Activated T-cell treated with anti-CD3 and anti-CD28 coated beads for 4 hours (primary cell): ENCODE measurements at regions not wholly inside any gene's neighbourhood (a gene's known extent, or its start where the extent isn't known, plus 50 kb on each side); places are given as distances from the start of the nearest gene placed in this dataset.

Source experiments
- DNase-seq: peaks from one replicate; pipeline ENCODE4 v3.0.0-alpha.2; 2020

DNA sequence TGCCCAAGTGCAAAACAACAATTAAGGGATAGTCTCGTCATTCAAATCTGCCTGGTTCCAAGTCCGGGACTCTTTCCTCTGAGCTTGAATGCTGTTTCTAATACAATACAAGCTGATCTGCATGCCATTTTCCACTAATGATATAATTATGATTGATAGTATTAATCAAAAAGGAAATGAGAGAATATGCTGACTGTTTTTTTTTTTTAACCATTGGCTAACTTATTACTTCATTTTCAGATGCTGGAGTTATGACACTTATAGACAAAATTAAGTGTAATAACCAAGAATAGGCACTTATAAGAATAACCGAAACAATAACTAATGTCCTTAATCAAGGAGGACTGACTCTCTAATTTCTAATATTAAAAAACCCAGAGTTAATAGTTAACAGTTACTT lies 343.6 kb downstream of the LPIN1 start:
- no peak for DNase-seq

DNA sequence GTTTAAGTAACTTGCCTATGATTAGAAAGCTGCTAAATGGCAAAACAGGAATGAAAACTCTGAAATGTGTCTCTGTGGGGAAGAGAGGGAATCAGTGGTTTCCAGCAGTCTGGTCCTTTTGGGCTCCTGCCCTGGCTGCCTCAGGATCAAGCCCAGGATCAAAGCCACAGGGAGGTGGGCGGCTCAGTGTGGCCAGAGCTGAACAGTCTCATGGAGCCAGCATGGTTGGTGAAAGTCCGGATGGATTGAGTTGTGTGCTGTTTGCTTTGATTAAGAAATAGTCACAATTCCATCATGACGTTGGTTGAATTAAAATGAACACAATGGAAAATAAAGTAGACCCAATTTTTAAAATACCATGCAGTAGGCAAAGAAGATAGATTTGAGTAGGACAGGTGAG lies 344.2 kb downstream of the LPIN1 start:
- DNase-seq: no peak

DNA sequence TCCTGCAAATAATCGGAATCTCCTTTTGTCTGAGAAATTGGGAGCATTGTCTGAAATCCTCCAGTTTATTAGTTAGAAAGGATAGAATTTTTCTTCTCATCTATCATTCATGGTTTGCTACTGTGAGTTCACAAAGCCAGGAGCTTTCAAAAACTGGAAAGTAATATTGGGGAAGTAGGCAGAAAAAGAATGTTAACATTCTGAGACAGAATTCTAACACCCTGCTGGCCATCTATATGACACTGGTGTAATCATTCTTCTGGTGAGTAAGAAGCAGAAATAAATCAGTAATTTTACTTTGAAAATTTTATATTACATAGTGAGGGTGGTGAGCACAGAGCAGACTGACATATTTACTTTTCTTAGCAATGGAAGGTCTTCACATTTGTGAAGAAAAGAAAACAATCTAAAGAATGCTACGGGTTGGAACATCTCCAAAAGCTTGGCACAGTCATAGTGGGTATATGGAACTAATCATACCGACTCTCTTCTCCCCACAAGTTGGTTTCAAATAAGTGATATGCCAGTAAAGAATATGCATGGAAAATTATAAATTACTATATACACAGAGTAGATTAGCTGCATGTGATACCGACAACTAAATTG lies 344.9 kb downstream of the LPIN1 start:
- no peak for DNase-seq

DNA sequence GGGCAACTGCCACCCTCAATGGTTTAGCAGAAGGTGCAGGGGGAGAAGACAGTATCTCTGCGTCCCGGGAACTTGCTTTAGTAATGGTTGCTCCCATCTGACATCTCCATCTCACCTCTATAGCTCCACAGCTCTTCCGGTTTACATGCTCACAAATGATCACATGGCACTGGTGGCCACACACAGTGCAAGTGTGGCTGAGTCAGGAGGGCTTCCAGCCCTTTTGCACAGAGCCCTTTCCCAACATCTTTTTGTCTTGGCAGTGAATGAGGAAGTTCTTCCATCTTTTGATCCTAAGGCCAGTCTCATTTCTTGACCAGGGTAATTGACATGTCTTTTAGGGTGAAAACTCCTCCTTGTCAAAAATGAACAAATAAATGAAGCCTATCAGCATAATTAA lies 347.7 kb downstream of the LPIN1 start:
- DNase-seq: no peak

DNA sequence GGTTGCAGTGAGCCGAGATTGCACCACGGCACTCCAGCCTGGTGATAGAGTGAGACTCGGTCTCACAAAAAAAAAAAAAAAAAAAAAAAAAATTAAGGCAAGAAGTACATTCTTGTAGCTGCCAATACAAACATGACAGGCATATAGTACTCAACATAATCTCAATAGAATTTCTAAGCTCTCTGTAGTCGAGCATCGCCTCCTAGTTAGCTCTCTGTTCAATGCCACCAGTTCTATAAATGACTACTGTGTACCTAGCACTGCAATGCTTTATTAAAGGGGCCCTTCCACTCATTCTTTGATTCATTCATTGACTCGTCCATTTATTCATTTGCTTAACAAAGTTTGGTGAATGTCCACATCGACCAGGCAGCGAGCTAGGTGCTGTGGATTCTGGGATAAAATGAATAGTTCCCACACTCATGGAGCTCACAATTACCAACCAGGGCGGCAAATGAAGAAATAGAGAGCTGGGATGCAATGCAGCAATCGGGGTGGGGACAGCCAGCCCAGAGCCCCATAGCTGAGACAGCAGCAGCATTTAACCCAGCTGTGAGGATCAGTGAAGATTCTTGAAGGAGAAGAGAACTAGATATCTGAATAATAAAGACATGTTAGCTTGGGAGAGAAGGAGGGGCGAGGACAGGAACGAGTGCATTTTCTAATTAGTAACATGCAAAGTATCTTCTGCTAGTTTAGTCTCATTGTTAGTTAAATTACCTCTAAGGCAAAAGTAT lies 349.8 kb downstream of the LPIN1 start:
- no peak for DNase-seq

DNA sequence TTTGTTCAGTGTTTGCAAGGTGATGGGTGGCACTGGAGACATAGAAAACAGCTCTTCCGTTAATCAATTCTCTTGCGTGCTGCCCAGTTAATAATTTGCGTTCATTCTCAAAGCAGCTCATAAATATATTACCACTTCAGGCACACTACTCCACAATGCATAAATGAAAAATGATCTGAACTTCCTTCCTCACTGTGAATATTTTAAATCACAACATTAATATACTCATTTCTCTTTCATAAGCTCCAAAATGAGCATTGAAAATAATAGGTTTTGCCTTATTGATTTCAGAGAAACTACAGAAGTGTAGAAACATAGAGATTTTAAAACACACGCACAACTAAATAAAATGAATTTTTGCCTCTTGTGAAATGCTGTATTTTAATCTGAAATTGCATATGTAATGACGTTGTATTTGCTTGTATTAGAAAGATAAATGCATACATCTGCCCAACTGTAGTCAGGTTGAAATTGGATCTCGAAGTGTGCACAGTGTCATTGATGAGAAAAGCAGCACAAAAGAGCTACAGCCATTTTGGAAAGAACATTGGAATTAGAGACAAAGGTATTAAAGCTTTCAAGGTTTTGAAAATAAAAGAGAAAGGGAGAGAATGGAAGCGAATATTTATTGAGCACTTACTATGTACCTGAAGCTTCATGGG lies 350.5 kb downstream of the LPIN1 start:
- no peak for DNase-seq

DNA sequence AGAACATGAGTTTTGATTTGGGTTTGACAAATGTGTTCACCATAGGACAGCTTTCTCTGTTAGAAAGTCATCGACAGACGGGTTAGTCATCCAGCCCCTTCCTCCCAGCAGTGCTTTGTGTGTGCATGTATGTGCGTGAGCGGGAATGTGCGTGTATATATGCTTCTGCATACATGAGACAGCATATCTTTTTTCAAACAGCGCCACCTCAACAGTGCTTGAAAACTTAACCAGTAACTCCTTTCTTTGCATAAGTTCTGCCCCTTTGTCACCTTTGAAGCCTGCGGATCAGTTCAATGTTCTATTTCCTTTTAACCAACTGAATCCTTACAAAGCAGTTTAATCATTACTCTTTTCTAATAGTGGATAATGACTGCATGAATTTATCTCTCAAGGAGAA lies 351.4 kb downstream of the LPIN1 start:
- no peak for DNase-seq

DNA sequence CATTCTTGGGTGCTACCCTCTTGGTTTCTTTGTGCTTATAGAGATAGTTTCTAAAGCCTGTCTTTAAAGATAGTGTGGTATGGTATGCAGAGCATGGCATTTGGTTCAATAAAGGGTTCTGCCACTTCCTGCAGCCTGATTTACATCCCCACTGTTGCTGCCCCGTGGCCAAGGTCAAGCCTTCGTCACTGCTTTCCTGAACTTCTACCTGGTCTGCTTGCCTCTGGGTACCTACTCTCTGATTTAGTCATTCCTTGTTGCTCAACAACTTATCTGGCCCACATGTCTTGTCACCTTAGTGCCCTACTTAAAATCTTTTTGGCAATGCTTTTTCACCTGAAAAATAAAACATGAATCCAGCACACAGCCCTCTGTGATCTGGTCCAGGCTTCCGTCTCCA lies 352.9 kb downstream of the LPIN1 start:
- DNase-seq: no peak

DNA sequence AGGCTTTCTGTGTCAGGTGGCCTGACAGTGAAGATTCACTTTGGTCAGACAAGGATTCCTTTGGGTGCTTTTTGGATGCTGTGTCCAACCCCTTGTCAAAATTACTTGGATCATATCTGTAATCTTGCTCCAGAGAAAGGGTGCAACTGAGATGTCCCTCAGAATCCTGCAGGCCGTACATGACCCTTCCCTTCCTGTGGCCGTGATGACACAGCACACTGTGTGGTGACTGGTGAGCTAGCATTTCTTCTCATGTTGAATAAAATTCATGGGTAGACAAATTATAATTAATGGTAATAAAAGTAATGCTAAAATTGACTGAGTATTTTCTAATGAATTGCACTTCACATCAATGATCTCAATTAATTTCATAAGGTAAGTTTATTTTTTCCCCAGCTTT lies 356.2 kb downstream of the LPIN1 start:
- no peak for DNase-seq

DNA sequence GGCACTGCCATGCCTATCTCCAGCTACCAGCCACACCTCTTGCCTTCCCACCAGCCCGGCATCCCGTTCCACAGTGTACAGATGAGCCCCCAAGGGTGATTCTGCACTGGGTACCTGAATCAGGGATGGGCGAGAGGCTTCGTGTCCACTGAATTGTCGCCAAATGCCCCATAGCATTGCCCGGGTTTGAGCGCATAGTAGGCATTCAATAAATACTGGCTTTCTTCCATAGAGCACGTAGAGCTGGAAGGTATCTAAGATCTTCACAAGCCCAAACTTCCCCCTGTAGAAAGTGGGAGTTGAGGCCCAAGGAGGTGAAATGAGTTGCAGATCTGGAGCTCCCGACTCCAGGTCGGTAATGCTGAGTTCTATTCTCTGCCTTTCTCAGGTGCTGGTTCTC lies 358.7 kb downstream of the LPIN1 start:
- DNase-seq: no peak

DNA sequence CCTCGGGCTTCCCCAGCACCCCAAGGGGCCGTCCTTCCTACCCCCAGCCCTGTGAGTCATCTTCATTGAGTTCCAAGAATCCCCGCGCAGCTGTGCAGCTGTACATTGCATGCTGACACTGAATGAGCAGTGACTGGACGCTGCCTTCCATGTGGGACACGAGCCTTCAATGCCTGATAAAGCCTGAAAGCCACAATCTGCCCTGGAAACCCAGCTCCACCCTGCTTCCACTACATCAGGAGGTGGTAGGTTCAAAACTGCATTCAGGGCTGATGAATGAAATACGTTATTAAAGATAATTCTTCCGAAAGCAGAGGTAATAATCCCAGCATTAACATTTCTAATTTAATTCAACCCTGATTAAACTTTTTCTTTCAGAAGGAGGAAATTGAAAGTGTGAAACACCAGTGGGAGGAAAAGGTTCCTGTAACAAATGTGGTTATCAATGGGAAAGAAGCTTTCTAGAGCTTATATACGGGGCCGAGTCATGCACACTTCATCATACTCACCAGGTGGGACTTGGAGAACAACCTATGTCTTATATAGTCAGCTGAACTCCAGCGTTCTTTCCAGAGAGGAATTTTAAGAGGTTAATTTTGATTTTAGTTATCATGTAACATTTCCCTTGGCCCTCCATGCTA lies 360.1 kb downstream of the LPIN1 start:
- no peak for DNase-seq

DNA sequence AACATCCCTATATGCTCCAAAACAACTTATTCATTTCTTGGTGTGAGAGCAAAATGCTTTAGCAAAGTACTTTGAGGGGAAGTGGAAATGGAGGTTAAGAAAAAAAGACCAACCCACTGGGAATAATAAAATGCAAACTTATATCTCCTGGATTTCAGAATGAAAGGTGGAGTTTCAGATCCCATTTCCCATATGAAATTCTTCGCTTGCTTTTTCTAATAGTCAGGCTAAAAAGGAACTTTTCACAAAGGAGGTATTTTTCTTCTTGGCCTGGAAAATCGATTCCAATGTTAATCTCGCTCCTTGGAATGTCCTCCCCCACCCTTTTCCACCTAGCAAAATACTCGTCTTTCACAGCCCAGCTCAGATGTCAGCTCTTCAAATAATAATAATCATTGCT lies 360.9 kb downstream of the LPIN1 start:
- no peak for DNase-seq

DNA sequence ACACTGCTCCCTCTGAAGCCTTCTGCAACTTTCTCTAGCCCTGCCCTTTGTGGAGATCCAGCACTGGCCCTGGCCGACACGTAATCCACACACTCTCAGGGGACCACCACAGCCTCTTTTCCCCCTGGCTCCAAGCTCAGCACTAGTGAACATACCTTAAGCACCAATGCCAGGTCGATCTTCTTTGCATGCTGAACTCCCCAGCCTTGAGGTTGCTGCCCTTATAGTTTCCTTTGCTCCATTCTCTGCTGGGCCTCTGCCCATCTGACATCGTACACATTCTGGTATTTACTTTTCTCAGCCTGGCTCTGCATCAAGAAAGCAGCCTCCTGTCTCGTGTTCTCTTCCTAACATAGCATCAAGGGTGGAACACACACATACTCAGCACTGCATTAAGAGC lies 361.5 kb downstream of the LPIN1 start:
- no peak for DNase-seq

DNA sequence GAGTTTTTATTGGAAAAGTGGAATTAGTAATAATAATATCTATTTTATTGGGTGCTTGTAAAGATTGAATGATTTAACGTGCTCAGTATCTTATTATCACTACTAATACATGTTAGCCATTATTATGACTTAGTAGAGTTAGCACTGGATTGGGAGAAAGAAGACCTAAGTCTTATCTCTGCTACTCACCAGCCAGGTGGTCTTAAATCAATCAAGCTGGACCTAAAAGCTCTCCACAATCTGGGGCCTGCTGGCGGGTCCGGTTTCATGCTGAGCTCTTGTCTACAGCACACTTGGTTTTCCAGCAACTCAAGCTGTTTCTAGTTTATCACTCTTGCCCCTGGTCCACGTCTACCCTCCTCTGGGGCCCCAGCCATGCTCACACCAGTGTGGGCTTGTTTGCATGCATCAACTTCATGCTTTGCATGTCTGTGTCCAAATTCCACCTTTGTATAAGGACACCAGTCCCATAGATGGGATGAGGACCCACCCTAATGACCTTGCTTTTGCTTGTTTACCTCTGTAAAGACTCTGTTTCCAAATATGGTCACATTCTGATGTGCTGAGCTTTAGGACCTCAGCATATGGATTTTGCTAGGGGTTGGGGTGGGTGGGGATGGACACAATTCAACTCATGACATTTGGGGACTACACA lies 363.1 kb downstream of the LPIN1 start:
- no peak for DNase-seq

DNA sequence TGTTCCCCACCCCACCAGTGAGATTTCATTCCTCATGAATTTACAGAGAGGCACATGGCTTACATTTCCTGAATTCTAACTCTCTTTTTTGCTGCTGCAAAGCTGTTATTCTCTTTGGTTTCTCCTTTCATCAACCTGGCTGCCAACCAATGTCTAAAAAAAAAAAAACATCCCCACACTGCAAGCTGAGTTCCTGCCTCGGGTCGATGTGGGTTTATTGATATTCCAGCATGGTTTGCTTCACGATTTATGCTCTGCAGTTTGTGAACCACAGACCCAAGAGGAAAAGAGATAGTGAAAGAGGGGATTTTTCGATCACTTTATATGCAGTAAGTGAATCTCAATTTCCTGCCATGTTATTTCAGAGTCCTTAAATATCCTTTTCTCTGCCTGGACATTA lies 363.6 kb downstream of the LPIN1 start:
- no peak for DNase-seq

DNA sequence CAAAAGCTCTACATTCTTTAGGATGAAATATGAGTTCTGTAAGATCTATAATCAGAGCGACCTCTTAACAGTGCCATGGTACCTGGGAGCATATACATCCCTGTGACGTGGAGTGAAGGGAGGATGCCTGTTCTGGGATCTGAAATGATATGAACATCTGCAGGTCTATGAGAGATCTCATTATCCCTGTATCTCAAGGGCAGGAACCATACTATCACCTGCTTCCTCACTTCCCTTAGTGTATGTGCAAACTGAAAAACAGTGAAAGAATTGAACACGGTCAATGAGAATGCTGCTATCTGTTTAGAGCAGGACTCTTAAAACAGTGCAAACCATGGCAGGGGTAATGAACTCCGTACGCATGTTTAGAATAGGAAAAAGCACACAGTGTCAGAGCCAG lies 364.0 kb downstream of the LPIN1 start:
- DNase-seq: no peak

DNA sequence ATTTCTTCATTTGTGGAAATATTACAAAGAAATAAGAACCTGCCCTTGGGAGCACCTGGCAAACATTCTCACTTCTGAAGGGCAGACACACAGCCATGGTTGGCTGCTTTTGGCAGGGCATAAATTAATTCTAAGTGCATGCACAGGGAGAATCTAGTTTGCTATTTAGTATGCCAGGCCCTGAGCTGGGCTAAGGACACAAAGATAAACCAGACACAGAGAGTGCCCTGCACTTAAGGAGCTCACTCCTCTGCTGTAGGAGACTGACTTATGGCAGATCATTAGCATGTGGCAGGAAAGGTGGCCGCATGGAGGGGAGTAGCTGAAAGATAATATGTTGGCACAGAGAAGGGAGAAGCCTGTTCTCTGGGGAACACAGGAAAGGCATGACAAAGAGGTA lies 367.0 kb downstream of the LPIN1 start:
- no peak for DNase-seq

DNA sequence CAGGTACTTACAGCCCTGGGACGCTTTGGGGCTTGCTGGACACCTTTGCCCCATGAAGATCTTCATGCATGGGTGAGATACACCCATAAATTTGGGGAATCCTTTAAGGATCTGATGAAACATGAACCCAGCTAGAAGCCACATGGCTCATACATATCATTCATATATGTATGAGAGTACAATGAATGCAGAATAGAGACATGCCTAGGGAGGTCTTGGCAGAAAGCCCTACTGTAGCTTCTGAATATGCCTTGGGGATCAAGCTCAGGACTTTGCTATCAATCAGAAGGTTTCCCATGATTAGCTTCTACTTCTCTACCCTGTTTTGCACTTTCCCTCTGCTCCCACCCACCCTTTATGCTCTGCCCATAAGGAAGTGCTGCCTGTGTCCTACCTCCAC lies 368.4 kb downstream of the LPIN1 start:
- no peak for DNase-seq

DNA sequence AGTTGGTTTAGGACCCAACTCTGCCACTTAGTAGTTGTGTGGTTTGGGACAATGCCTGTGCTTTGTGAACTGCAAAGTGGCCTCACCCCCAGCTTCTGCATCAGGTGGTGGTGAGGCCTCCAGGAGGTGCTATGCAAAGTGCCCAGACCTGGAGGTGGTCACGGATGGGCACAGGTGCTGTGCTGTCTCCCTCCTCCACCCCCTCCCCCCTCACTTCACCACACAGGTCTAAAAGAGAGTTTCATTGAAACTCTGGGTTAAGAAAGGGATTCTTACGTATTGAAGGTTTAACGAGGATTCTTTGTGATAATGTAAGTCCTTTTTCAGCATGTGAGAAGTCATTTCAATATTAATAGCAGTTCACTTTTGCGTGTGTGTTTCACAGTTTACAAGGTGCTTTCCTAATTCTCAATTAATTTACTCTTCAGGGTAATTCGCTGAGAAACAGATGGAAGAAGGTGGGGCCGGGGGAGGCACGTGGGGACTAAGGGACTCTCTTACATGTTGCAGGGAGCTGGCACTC lies 369.9 kb downstream of the LPIN1 start:
- DNase-seq: no peak

DNA sequence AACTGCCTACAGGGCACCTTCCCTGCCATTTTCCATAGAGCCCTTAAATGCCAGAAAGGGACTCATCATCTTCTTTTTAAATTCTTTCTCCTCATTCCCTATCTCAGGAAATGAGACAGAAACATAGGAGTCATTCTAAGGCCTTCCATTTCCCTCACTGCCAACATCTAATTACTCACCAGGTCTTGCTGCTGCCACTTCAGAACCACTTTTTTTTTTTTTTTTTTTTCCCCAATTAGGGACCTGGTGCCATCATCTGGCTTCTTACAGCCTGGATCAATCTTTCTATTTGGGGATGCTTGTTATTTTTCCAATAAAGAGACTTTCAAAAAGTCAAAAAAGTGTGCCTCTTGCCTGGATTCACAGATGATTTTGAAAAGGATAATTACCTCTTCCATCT lies 373.4 kb downstream of the LPIN1 start:
- no peak for DNase-seq

DNA sequence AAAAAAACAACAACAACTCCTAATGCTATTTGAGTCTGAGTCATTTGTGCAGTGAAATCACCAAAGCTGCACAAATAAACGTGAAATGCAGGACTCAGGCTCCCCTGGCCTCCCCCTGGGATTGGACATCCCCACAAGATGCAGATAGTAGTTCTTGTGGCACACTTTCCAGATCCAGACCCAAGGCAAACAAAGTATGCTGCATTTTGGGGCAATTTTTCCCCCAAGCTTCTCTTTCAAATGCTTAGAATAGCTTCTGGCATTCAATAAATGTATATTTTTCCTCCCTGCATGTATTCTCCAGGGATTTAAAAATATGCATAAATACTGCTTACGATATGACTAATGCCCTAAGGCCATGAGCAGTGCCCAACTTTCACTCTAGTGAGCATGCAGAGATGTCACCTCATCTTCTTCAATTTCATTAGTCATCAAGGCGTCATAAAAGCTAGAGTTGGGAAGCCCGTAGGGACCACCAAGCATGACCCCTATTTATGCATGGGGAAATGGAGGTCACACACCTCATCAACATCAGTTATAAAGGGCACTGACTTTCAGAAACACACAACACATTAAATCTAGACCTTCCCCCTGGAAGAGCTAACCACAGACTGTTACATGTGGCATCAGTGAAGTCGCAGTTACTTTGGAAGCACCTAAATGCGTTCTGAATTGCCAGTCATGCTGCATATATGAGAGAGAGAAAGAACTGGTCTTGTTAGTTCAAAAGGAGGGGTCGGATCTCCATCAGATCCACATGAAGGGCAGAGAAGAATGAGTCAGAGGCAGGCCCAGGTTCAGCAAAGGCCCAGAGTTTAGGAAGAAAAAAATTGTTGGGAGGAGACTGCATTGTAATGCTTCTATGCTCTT lies 374.1 kb downstream of the LPIN1 start:
- no peak for DNase-seq

DNA sequence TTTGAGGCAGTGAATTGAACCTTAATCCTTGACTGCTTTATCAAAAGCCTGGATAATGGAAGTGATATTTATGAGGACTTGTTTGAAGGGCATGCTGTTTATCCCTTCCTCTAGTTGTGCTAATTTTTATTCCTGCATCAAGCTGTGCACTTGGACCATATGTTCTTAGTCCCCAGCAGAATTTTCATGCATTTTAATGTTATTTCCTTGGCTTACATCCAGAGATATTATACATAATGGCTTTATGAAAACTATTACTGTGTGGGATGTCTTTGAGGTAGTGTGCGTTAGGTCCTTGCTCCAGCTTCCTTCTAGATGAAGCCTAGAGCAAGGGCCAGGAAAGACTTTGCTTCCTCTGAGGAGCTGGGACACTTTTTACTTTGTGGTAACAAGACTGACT lies 378.4 kb downstream of the LPIN1 start:
- DNase-seq: no peak
